ENCODE measurements at regions not wholly inside any gene's neighbourhood (a gene's known extent, or its start where the extent isn't known, plus 50 kb on each side); places are given as distances from the start of the nearest gene placed in this dataset.
"Not testable (repeated sequence)": the region's sequence is repeated elsewhere in the genome, so short reads cannot be mapped to it uniquely, and the experiment has no call there.

DNA sequence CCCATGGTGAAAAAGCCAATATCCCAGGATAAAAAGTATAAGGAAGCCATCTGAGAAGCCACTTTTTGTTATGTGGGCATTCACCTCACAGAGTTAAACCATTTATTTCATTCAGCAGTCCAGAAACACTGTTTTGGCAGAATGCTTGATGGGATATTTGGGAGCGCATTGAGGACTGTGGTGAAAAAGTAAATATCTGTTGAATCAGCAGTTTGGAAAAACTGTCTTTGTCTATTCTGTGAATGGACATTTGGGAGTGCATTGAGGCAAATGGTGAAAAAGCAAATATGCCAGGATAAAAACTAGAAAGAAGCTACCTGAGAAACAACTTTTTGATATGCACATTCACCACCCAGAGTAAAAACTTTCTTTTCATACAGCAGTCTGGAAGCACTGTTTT lies 276.2 kb upstream of the TRIM48 start:
- Histone ChIP-seq H3K4me3 (no peak overlapping the region), H3K4me1 (ENCODE audit: low read depth) (no peaks in the 10 kb centered on the region), H3K36me3 (ENCODE audit: low read depth) (no peaks in the 10 kb centered on the region), H3K9me3 (peaks cover 97% of the 10 kb centered on the region)
- TF ChIP-seq, protein P1, sequence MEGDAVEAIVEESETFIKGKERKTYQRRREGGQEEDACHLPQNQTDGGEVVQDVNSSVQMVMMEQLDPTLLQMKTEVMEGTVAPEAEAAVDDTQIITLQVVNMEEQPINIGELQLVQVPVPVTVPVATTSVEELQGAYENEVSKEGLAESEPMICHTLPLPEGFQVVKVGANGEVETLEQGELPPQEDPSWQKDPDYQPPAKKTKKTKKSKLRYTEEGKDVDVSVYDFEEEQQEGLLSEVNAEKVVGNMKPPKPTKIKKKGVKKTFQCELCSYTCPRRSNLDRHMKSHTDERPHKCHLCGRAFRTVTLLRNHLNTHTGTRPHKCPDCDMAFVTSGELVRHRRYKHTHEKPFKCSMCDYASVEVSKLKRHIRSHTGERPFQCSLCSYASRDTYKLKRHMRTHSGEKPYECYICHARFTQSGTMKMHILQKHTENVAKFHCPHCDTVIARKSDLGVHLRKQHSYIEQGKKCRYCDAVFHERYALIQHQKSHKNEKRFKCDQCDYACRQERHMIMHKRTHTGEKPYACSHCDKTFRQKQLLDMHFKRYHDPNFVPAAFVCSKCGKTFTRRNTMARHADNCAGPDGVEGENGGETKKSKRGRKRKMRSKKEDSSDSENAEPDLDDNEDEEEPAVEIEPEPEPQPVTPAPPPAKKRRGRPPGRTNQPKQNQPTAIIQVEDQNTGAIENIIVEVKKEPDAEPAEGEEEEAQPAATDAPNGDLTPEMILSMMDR (IDR thresholded peaks at IDR 0.05): no peak
- no peak for ATAC-seq
- intact Hi-C loops (cut with DNase I, micrococcal nuclease): no loop called here
- DNase-seq: no peak

DNA sequence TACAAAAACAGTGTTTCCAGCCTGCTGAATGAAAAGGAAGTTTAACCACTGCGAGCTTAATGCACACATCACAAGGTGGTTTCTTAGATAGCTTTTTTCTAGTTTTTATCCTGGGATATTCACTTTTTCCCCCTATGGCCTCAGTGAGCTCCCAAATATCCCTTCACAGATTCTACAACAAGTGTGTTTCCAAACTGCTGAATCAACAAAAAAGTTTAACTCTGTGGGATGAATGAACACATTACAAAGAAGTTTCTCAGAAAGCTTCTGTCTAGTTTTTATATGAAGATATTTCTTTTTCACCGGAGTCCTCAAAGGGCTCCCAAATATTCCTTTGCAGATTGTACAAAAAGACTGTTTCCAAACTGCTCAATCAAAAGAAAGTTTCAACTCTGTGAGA lies 233.1 kb upstream of the TRIM48 start:
- H3K4me1 ChIP-seq (ENCODE audit: low read depth); ATAC-seq; DNase-seq; H3K36me3 ChIP-seq (ENCODE audit: low read depth); intact Hi-C loops (cut with DNase I, micrococcal nuclease); H3K4me3 ChIP-seq: not testable (repeated sequence)
- H3K9me3 ChIP-seq: peaks cover 97% of the 10 kb centered on the region

DNA sequence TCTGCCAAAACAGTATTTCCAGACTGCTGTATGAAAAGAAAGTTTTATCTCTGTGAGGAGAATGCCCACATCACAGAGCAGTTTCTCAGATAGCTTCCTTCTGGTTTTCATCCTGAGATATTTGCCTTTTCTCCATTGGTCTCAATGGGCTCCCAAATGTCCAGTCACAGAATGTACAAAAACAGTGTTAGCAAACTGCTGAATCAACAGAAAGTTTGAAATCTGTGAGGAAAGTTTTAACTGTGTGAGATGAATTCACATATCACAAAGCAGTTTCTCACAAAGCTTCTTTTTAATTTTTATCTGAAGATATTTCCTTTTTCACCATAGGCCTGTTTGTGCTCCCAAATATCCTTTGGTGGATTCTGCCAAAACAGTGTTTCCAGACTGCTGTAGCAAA lies 207.2 kb upstream of the TRIM48 start:
- H3K9me3 ChIP-seq: peaks cover 100% of the 10 kb centered on the region
- no peak overlapping the region for H3K4me3 ChIP-seq
- no peaks in the 10 kb centered on the region for H3K4me1 ChIP-seq (ENCODE audit: low read depth)
- no peaks in the 10 kb centered on the region for H3K36me3 ChIP-seq (ENCODE audit: low read depth)
- TF ChIP-seq, protein P1 (IDR thresholded peaks at IDR 0.05): no peak
- ATAC-seq (no peak), DNase-seq (no peak)
- intact Hi-C loops (cut with DNase I, micrococcal nuclease): no loop called here

DNA sequence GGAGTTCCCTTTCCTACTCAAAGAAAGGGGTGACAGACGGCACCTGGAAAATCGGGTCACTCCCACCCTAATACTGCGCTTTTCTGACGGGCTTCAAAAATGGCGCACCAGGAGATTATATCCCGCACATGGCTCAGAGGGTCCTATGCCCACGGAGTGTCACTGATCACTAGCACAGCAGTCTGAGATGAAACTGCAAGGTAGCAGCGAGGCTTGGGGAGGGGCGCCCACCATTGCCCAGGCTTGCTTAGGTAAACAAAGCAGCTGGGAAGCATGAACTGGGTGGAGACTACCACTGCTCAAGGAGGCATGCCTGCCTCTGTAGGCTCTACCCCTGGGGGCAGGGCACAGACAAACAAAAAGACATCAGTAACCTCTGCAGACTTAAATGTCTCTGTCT lies 177.4 kb upstream of the TRIM48 start:
- intact Hi-C loops (cut with DNase I, micrococcal nuclease); H3K4me3 ChIP-seq; H3K36me3 ChIP-seq (ENCODE audit: low read depth): not testable (repeated sequence)

DNA sequence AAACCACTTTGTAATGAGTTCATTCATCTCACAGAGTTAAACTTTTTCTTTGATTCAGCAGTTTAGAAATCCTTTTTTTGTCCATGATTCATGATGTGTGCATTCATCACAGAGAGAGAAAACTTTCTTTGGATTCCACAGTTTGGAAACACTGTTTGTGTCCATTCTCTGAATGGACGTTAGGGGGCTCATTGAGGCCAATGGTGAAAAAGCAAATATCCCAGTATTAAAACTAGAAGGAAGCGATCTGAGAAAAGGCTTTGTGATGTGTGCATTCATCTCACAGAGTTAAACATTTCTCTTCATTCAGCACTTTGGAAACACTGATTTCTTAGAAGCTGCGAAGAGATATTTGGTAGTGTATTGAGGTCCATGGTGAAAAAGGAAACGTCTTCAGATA lies 155.6 kb upstream of the TRIM48 start:
- no peaks in the 10 kb centered on the region for H3K4me1 ChIP-seq (ENCODE audit: low read depth)
- intact Hi-C loops (cut with DNase I, micrococcal nuclease): no loop called here
- TF ChIP-seq, protein P1 (IDR thresholded peaks at IDR 0.05): no peak
- H3K36me3 ChIP-seq (ENCODE audit: low read depth): no peaks in the 10 kb centered on the region
- H3K4me3 ChIP-seq: no peak overlapping the region
- ATAC-seq (no peak), DNase-seq (no peak)
- H3K9me3 ChIP-seq: peaks cover 81% of the 10 kb centered on the region

More for the DNA sequence above, 177.4 kb upstream of the TRIM48 start:
- peaks cover 79% of the 10 kb centered on the region for H3K9me3 ChIP-seq
- H3K4me1 ChIP-seq (ENCODE audit: low read depth); ATAC-seq: not testable (repeated sequence)
- DNase-seq: peak in 1 of 3 donors; percentile 1

All from mucosa of descending colon (tissue), 3 donors.